Neural crest cell (in vitro differentiated cells): ENCODE measurements at regions not wholly inside any gene's neighbourhood (a gene's known extent, or its start where the extent isn't known, plus 50 kb on each side); places are given as distances from the start of the nearest gene placed in this dataset.

Experiments used
- DNase-seq: peaks from one replicate; pipeline ENCODE4 v3.0.0; 2021; ENCODE audit warnings: low read depth, mixed read lengths, low spot score
- H3K27ac Mint-ChIP-seq: one replicate; pipeline ENCODE4 v1.8.0; 2021; ENCODE audit warnings: mild to moderate bottlenecking, mixed read lengths; ENCODE audit not compliant: unreplicated experiment
- H3K27me3 Mint-ChIP-seq: 2 replicates; pipeline ENCODE4 v1.8.0; 2021; ENCODE audit warnings: low read depth, mild to moderate bottlenecking, mixed read lengths
- H3K36me3 Mint-ChIP-seq: 2 replicates; pipeline ENCODE4 v1.8.0; 2021; ENCODE audit warnings: low read depth, mild to moderate bottlenecking, mixed read lengths
- H3K4me1 Mint-ChIP-seq: 2 replicates; pipeline ENCODE4 v1.8.0; 2021; ENCODE audit warnings: mixed read lengths
- H3K4me3 Mint-ChIP-seq: one replicate; pipeline ENCODE4 v1.8.0; 2021; ENCODE audit warnings: mild to moderate bottlenecking, mixed read lengths
- H3K9me3 Mint-ChIP-seq: 2 replicates; pipeline ENCODE4 v1.8.0; 2021; ENCODE audit warnings: mixed read lengths
- CTCF ChIP-seq: fragments of 200-600 bp; sonication (generic); conservative IDR thresholded peaks from 2 replicates; pipeline ENCODE4 v1.5.0; 2021; ENCODE audit warnings: antibody characterized with exemption, mild to moderate bottlenecking

GRCh38 chr3:128569756-128570155 is 76.8 kb upstream of the GATA2 start:
- H3K27me3 Mint-ChIP-seq = peaks cover 10% of the 10 kb centered on the region

GRCh38 chr3:128568602-128569490 is 75.8 kb upstream of the GATA2 start:
- Mint-ChIP-seq H3K36me3 (no peaks in the 10 kb centered on the region), H3K9me3 (no peaks in the 10 kb centered on the region), H3K4me1 (peaks cover 13% of the 10 kb centered on the region), H3K27me3 (peaks cover 10% of the 10 kb centered on the region), H3K4me3 (no peak overlapping the region), H3K27ac (peak overlapping the region; percentile 44)
- no peak for DNase-seq
- TF ChIP-seq CTCF = no peak

More at GRCh38 chr3:128569756-128570155, 76.8 kb upstream of the GATA2 start:
- Mint-ChIP-seq H3K27ac (no peak overlapping the region), H3K36me3 (no peaks in the 10 kb centered on the region), H3K4me3 (no peak overlapping the region), H3K4me1 (peaks cover 13% of the 10 kb centered on the region), H3K9me3 (no peaks in the 10 kb centered on the region)
- no peak for TF ChIP-seq CTCF
- DNase-seq = no peak

GRCh38 chr3:128567705-128568356 is 74.8 kb upstream of the GATA2 start:
- peak; percentile 35 for TF ChIP-seq CTCF
- no peak overlapping the region for H3K4me3 Mint-ChIP-seq
- H3K4me1 Mint-ChIP-seq = peaks cover 8% of the 10 kb centered on the region
- no peak for DNase-seq
- H3K27ac Mint-ChIP-seq = no peak overlapping the region
- H3K27me3 Mint-ChIP-seq = peaks cover 14% of the 10 kb centered on the region
- no peaks in the 10 kb centered on the region for H3K36me3 Mint-ChIP-seq
- no peaks in the 10 kb centered on the region for H3K9me3 Mint-ChIP-seq

GRCh38 chr3:128567141-128567540 is 74.1 kb upstream of the GATA2 start:
- H3K27ac Mint-ChIP-seq = no peak overlapping the region
- H3K4me1 Mint-ChIP-seq = peaks cover 8% of the 10 kb centered on the region
- no peak for DNase-seq
- H3K4me3 Mint-ChIP-seq = no peak overlapping the region
- no peak for TF ChIP-seq CTCF
- peaks cover 18% of the 10 kb centered on the region for H3K27me3 Mint-ChIP-seq
- H3K36me3 Mint-ChIP-seq = no peaks in the 10 kb centered on the region
- H3K9me3 Mint-ChIP-seq = no peaks in the 10 kb centered on the region

- Mint-ChIP-seq H3K4me1 (peaks cover 3% of the 10 kb centered on the region), H3K9me3 (no peaks in the 10 kb centered on the region)
Measured at GRCh38 chr3:128563439-128563838, 70.4 kb upstream of the GATA2 start.

More at GRCh38 chr3:128563439-128563838, 70.4 kb upstream of the GATA2 start:
- no peak overlapping the region for H3K4me3 Mint-ChIP-seq
- no peak for DNase-seq
- TF ChIP-seq CTCF = no peak
- H3K27ac Mint-ChIP-seq = no peak overlapping the region
- peaks cover 27% of the 10 kb centered on the region for H3K27me3 Mint-ChIP-seq
- H3K36me3 Mint-ChIP-seq = no peaks in the 10 kb centered on the region
